H1 (cell line): ENCODE measurements at regions not wholly inside any gene's neighbourhood (a gene's known extent, or its start where the extent isn't known, plus 50 kb on each side); places are given as distances from the start of the nearest gene placed in this dataset.

Experiments
- CTCF ChIA-PET: fragments of 300-600 bp; sonication (Branson Sonifier 250); formaldehyde crosslinking; loops from one replicate; lab custom pipeline; 2021; ENCODE audit not compliant: partially characterized antibody; lab: Charles Lee
- POLR2A ChIA-PET: fragments of 300-600 bp; sonication (Branson Sonifier 250); formaldehyde crosslinking; loops from one replicate; lab custom pipeline; 2021; ENCODE audit warnings: inconsistent platforms; ENCODE audit not compliant: partially characterized antibody; lab: Charles Lee
- DNase-seq, 2 experiments: peaks; one replicate each; pipeline versions ENCODE4 v3.0.0 to v3.0.0-alpha.2; 2010 to 2022; ENCODE audit warnings: low spot score in 2 of 2, low read depth in 1 of 2, mixed read lengths in 1 of 2
- FAIRE-seq: peaks from 2 replicates; lab custom pipeline; 2011; peaks lifted over from hg19 to GRCh38; lab: Jason Lieb, UNC
- H2AFZ ChIP-seq: 2 replicates; pipeline ENCODE4 v1.8.1; 2012; ENCODE audit warnings: low read length, inconsistent platforms
- H2AK5ac ChIP-seq: 2 replicates; pipeline ENCODE4 v1.6.1; 2013; ENCODE audit warnings: low read depth, low read length
- H2BK120ac ChIP-seq: replicated peaks from 2 replicates; pipeline ENCODE3; 2013; ENCODE audit warnings: low read depth, low read length, inconsistent platforms
- H2BK12ac ChIP-seq: 2 replicates; pipeline ENCODE4 v1.6.1; 2013; ENCODE audit warnings: low read depth, low read length
- H2BK15ac ChIP-seq: 2 replicates; pipeline ENCODE4 v1.6.1; 2013; ENCODE audit warnings: low read length
- H2BK20ac ChIP-seq: 2 replicates; pipeline ENCODE4 v1.6.1; 2013; ENCODE audit warnings: low read length
- H2BK5ac ChIP-seq: 2 replicates; pipeline ENCODE4 v1.6.1; 2013; ENCODE audit warnings: low read depth, low read length
- H3K14ac ChIP-seq: 2 replicates; pipeline ENCODE4 v1.6.1; 2013; ENCODE audit warnings: inconsistent platforms; ENCODE audit not compliant: insufficient read length
- H3K18ac ChIP-seq: 2 replicates; pipeline ENCODE4 v1.6.1; 2013; ENCODE audit warnings: low read length; ENCODE audit errors: extremely low read depth
- H3K23ac ChIP-seq: 2 replicates; pipeline ENCODE4 v1.6.1; 2013; ENCODE audit warnings: inconsistent platforms; ENCODE audit not compliant: insufficient read length
- H3K23me2 ChIP-seq: 2 replicates; pipeline ENCODE4 v1.6.1; 2013; ENCODE audit warnings: low read depth, low read length
- H3K27ac ChIP-seq: 2 replicates; pipeline ENCODE4 v1.6.1; 2011; ENCODE audit warnings: low read depth, low read length, inconsistent platforms
- H3K27me3 ChIP-seq, 4 experiments: replicated peaks in 1 of 4; 1 replicate in 1 of 4; 2 replicates in 3 of 4; pipeline versions ENCODE4 v1.6.1 to v1.8.1; 2011 to 2013; ENCODE audit warnings: low read length in 3 of 4, mild to moderate bottlenecking in 3 of 4, inconsistent platforms in 2 of 4, mixed read lengths in 2 of 4, moderate library complexity in 1 of 4; ENCODE audit not compliant: control insufficient read depth in 3 of 4, insufficient read depth in 3 of 4; ENCODE audit errors: extremely low read depth in 1 of 4
- H3K36me3 ChIP-seq, 4 experiments: 2 replicates each; pipeline versions ENCODE4 v1.6.1 to v1.8.1; 2011 to 2013; ENCODE audit warnings: mild to moderate bottlenecking in 4 of 4, low read length in 3 of 4, moderate library complexity in 2 of 4, control low read depth in 1 of 4, inconsistent platforms in 1 of 4; ENCODE audit not compliant: insufficient read depth in 4 of 4, control insufficient read depth in 2 of 4
- H3K4ac ChIP-seq: replicated peaks from 2 replicates; pipeline ENCODE3; 2013; ENCODE audit warnings: low read length, low read depth, mixed read lengths, inconsistent platforms; ENCODE audit not compliant: insufficient read length
- H3K4me1 ChIP-seq, 4 experiments: replicated peaks in 1 of 4; 1 replicate in 1 of 4; 2 replicates in 3 of 4; pipeline versions ENCODE4 v1.6.1 to v1.8.1; 2011 to 2013; ENCODE audit warnings: low read length in 3 of 4, inconsistent platforms in 2 of 4, mixed read lengths in 1 of 4; ENCODE audit not compliant: insufficient read depth in 4 of 4, control insufficient read depth in 3 of 4
- H3K4me2 ChIP-seq, 2 experiments: 2 replicates each; pipeline versions ENCODE4 v1.6.1 to v1.8.1; 2011 to 2013; ENCODE audit warnings: low read depth in 2 of 2, low read length in 2 of 2, control low read depth in 1 of 2, inconsistent platforms in 1 of 2, mild to moderate bottlenecking in 1 of 2; ENCODE audit not compliant: insufficient read depth in 1 of 2
- H3K4me3 ChIP-seq, 4 experiments: fragments of 200-600, 300-600 bp in 1 of 4; sonication (generic), shearing (Covaris generic), sonication (Bioruptor Twin) in 1 of 4; 2 replicates each; pipeline versions ENCODE4 v1.5.1 to v1.8.1; 2011 to 2016; ENCODE audit warnings: low read length in 4 of 4, low read depth in 3 of 4, control low read depth in 2 of 4, inconsistent platforms in 2 of 4, mild to moderate bottlenecking in 2 of 4, mixed read lengths in 1 of 4, moderate library complexity in 1 of 4; ENCODE audit not compliant: insufficient read depth in 2 of 4; ENCODE audit errors: extremely low read depth in 1 of 4
- H3K56ac ChIP-seq: replicated peaks from 2 replicates; pipeline ENCODE3; 2013; ENCODE audit warnings: low read depth, mild to moderate bottlenecking, mixed read lengths, low read length, inconsistent platforms; ENCODE audit not compliant: insufficient read length
- H3K79me1 ChIP-seq: 2 replicates; pipeline ENCODE4 v1.6.1; 2013; ENCODE audit warnings: low read depth, low read length, control low read depth
- H3K79me2 ChIP-seq, 2 experiments: 2 replicates each; pipeline versions ENCODE4 v1.6.1 to v1.8.1; 2012 to 2013; ENCODE audit warnings: low read length in 2 of 2, mild to moderate bottlenecking in 2 of 2, inconsistent platforms in 1 of 2; ENCODE audit not compliant: insufficient read depth in 2 of 2, control insufficient read depth in 1 of 2
- H3K9ac ChIP-seq, 4 experiments: replicated peaks in 1 of 4; 1 replicate in 1 of 4; 2 replicates in 3 of 4; pipeline versions ENCODE4 v1.6.1 to v1.8.1; 2011 to 2013; ENCODE audit warnings: low read depth in 3 of 4, low read length in 3 of 4, control low read depth in 2 of 4, mild to moderate bottlenecking in 2 of 4, moderate library complexity in 2 of 4, inconsistent platforms in 1 of 4; ENCODE audit errors: extremely low read depth in 1 of 4
- H3K9me3 ChIP-seq, 2 experiments: 2 replicates each; pipeline versions ENCODE4 v1.6.1 to v1.8.1; 2012 to 2013; ENCODE audit warnings: mild to moderate bottlenecking in 2 of 2, moderate library complexity in 2 of 2, control low read depth in 1 of 2, inconsistent platforms in 1 of 2, low read depth in 1 of 2, low read length in 1 of 2, mixed read lengths in 1 of 2; ENCODE audit not compliant: insufficient read depth in 2 of 2
- H4K20me1 ChIP-seq, 2 experiments: replicated peaks in 1 of 2; 2 replicates each; pipeline versions ENCODE3 to v1.8.1; 2011 to 2013; ENCODE audit warnings: inconsistent platforms in 2 of 2, low read length in 2 of 2, mild to moderate bottlenecking in 1 of 2; ENCODE audit not compliant: insufficient read depth in 2 of 2, control insufficient read depth in 1 of 2
- H4K5ac ChIP-seq: 2 replicates; pipeline ENCODE4 v1.6.1; 2013; ENCODE audit warnings: low read length, low read depth, mixed read lengths, inconsistent platforms; ENCODE audit not compliant: insufficient read length
- H4K8ac ChIP-seq: 2 replicates; pipeline ENCODE4 v1.8.0; 2013; ENCODE audit warnings: mild to moderate bottlenecking, moderate library complexity, low read length, inconsistent platforms; ENCODE audit not compliant: insufficient read depth; ENCODE audit errors: extremely low read depth
- H4K91ac ChIP-seq: replicated peaks from 2 replicates; pipeline ENCODE3; 2013; ENCODE audit warnings: low read length, mixed read lengths, inconsistent platforms; ENCODE audit not compliant: insufficient read length
- ASH2L ChIP-seq: fragments of 200-600, 300-600 bp; sonication (generic); IDR thresholded peaks from one replicate; pipeline ENCODE4 v1.7.1; 2017; ENCODE audit warnings: low read length
- BCL11A ChIP-seq, 2 experiments: IDR thresholded peaks; one replicate each; pipeline ENCODE4 v1.6.1; 2011; ENCODE audit warnings: low read depth in 2 of 2, low read length in 2 of 2, mild to moderate bottlenecking in 2 of 2
- CBX5 ChIP-seq: fragments of 300-800, 300-1000 bp; sonication (generic); IDR thresholded peaks from 2 replicates; pipeline ENCODE4 v1.7.1; 2016; ENCODE audit warnings: antibody characterized with exemption, low read length, low read depth
- CHD1 ChIP-seq: IDR thresholded peaks from 2 replicates; pipeline ENCODE4 v1.6.1; 2012; ENCODE audit warnings: low read depth, low read length, improper control_type of control experiment
- EP300 ChIP-seq, 2 experiments: IDR thresholded peaks; 1 replicate in 1 of 2; 2 replicates in 1 of 2; pipeline ENCODE4 v1.6.1; 2011 to 2012; ENCODE audit warnings: low read depth in 2 of 2, low read length in 2 of 2, mild to moderate bottlenecking in 2 of 2, borderline replicate concordance in 1 of 2, inconsistent platforms in 1 of 2, moderate library complexity in 1 of 2
- GABPA ChIP-seq: IDR thresholded peaks from 2 replicates; pipeline ENCODE4 v1.6.1; 2011; ENCODE audit warnings: mild to moderate bottlenecking, low read length, moderate library complexity, borderline replicate concordance; ENCODE audit not compliant: insufficient read depth
- HDAC2 ChIP-seq, 2 experiments: fragments of 300-600 bp in 1 of 2; sonication (generic) in 1 of 2; IDR thresholded peaks; 2 replicates each; pipeline ENCODE4 v1.6.1; 2011 to 2012; ENCODE audit warnings: low read depth in 2 of 2, low read length in 2 of 2, mild to moderate bottlenecking in 2 of 2, moderate library complexity in 2 of 2, borderline replicate concordance in 1 of 2, inconsistent platforms in 1 of 2
- SP1 ChIP-seq: IDR thresholded peaks from 2 replicates; pipeline ENCODE4 v1.6.1; 2011; ENCODE audit warnings: low read depth, low read length
- SRF ChIP-seq: IDR thresholded peaks from 2 replicates; pipeline ENCODE4 v1.6.1; 2011; ENCODE audit warnings: mild to moderate bottlenecking, low read depth, low read length, moderate library complexity
- TF ChIP-seq, protein P1 (sequence below): IDR thresholded peaks from 2 replicates; pipeline ENCODE4 v1.6.1; 2011; ENCODE audit warnings: low read length, improper control_type of control experiment

DNA sequence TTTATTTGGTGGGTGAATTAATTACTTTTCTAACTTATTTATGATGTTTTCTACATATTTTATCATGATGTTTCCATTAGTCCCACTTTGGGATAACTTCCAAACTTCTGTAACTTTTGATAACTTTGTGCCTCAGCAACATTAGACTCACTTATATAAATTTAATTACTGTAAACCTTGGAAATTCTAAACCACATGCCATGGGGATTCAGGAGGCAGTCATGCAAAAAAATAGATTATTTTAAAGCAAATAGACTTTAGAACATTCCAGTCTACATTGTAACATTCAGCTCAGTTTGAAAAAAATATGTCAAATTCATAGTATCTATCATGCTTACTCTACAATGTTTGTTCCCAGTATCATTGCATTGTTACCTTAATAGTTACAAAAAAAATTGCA is 728.5 kb upstream of the NRXN1 start:
- no peak overlapping the region for H2BK15ac ChIP-seq
- POLR2A ChIA-PET: no interaction called here
- TF ChIP-seq, protein P1, sequence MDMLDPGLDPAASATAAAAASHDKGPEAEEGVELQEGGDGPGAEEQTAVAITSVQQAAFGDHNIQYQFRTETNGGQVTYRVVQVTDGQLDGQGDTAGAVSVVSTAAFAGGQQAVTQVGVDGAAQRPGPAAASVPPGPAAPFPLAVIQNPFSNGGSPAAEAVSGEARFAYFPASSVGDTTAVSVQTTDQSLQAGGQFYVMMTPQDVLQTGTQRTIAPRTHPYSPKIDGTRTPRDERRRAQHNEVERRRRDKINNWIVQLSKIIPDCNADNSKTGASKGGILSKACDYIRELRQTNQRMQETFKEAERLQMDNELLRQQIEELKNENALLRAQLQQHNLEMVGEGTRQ: no peak
- TF ChIP-seq SRF (no peak), CHD1 (no peak), CBX5 (no peak), HDAC2 (IDR thresholded peaks at IDR 0.05; ENCODE audit: borderline replicate concordance in 1 of 2, low read depth in 2 of 2, low read length in 2 of 2) (no peak), SP1 (no peak), EP300 (IDR thresholded peaks at IDR 0.05; ENCODE audit: borderline replicate concordance in 1 of 2, low read depth in 2 of 2, low read length in 2 of 2) (no peak), BCL11A (IDR thresholded peaks at IDR 0.05; ENCODE audit: low read depth in 2 of 2, low read length in 2 of 2) (no peak), GABPA (no peak), ASH2L (no peak)

More for the DNA sequence above, 728.5 kb upstream of the NRXN1 start:
- CTCF ChIA-PET: no interaction called here
- no peak overlapping the region for H2AK5ac ChIP-seq
- H3K4me2 ChIP-seq: no peak overlapping the region
- H4K8ac ChIP-seq: no peak overlapping the region
- H3K14ac ChIP-seq: no peak overlapping the region
- H2BK120ac ChIP-seq: no peak overlapping the region
- no peak overlapping the region for H4K5ac ChIP-seq
- H3K56ac ChIP-seq: no peak overlapping the region
- FAIRE-seq (no peak), DNase-seq (no peak)
- no peaks in the 10 kb centered on the region for H3K23me2 ChIP-seq
- no peaks in the 10 kb centered on the region for H4K20me1 ChIP-seq
- no peak overlapping the region for H3K9ac ChIP-seq
- H3K18ac ChIP-seq: no peak overlapping the region
- no peaks in the 10 kb centered on the region for H3K36me3 ChIP-seq
- H3K79me2 ChIP-seq: no peaks in the 10 kb centered on the region
- H3K27ac ChIP-seq: no peak overlapping the region
- no peaks in the 10 kb centered on the region for H3K4me1 ChIP-seq
- no peak overlapping the region for H2BK5ac ChIP-seq
- H3K79me1 ChIP-seq: no peaks in the 10 kb centered on the region
- H3K4me3 ChIP-seq: no peak overlapping the region
- H4K91ac ChIP-seq: no peak overlapping the region
- H2AFZ ChIP-seq: no peak overlapping the region
- no peak overlapping the region for H2BK20ac ChIP-seq
- H3K23ac ChIP-seq: no peak overlapping the region
- H2BK12ac ChIP-seq: no peak overlapping the region
- no peak overlapping the region for H3K4ac ChIP-seq
- no peaks in the 10 kb centered on the region for H3K9me3 ChIP-seq
- no peaks in the 10 kb centered on the region for H3K27me3 ChIP-seq
